H9 (cell line): ENCODE measurements at regions not wholly inside any gene's neighbourhood (a gene's known extent, or its start where the extent isn't known, plus 50 kb on each side); places are given as distances from the start of the nearest gene placed in this dataset.

Experiments used
- DNase-seq: peaks from one replicate; pipeline ENCODE4 v3.0.0-alpha.2; 2017
- H2AFZ ChIP-seq: one replicate; pipeline ENCODE4 v1.6.1; 2013; ENCODE audit warnings: mild to moderate bottlenecking, low read length, control low read depth, moderate library complexity
- H2AK5ac ChIP-seq: 2 replicates; pipeline ENCODE4 v1.6.1; 2013; ENCODE audit warnings: low read length, control low read depth, mixed read lengths; ENCODE audit not compliant: insufficient read length
- H2BK120ac ChIP-seq: one replicate; pipeline ENCODE4 v1.6.1; 2013; ENCODE audit warnings: low read depth, mild to moderate bottlenecking, low read length, control low read depth, inconsistent platforms; ENCODE audit not compliant: poor library complexity, severe bottlenecking
- H2BK12ac ChIP-seq: 2 replicates; pipeline ENCODE4 v1.6.1; 2013; ENCODE audit warnings: low read length, control low read depth, mixed read lengths, low read depth; ENCODE audit not compliant: insufficient read length
- H2BK15ac ChIP-seq: 2 replicates; pipeline ENCODE4 v1.6.1; 2013; ENCODE audit warnings: low read depth, low read length, control low read depth
- H2BK20ac ChIP-seq: one replicate; pipeline ENCODE4 v1.6.1; 2013; ENCODE audit warnings: low read depth, mild to moderate bottlenecking, low read length, control low read depth, inconsistent platforms; ENCODE audit not compliant: poor library complexity, severe bottlenecking
- H2BK5ac ChIP-seq: 2 replicates; pipeline ENCODE4 v1.6.1; 2013; ENCODE audit warnings: low read length, control low read depth, mixed read lengths; ENCODE audit not compliant: insufficient read length
- H3K14ac ChIP-seq: 2 replicates; pipeline ENCODE4 v1.6.1; 2013; ENCODE audit warnings: low read length, control low read depth; ENCODE audit not compliant: insufficient read depth
- H3K18ac ChIP-seq: 2 replicates; pipeline ENCODE4 v1.6.1; 2013; ENCODE audit warnings: low read depth, mild to moderate bottlenecking, mixed read lengths, low read length, control low read depth; ENCODE audit not compliant: insufficient read length
- H3K23ac ChIP-seq: 2 replicates; pipeline ENCODE4 v1.6.1; 2013; ENCODE audit warnings: low read length, control low read depth, mixed read lengths, low read depth; ENCODE audit not compliant: insufficient read length
- H3K23me2 ChIP-seq: 2 replicates; pipeline ENCODE4 v1.6.1; 2013; ENCODE audit warnings: low read depth, mild to moderate bottlenecking, mixed read lengths, low read length, control low read depth; ENCODE audit not compliant: insufficient read length, poor library complexity, severe bottlenecking
- H3K27ac ChIP-seq: 2 replicates; pipeline ENCODE4 v1.5.1; 2013; ENCODE audit warnings: low read length, control low read depth, mixed read lengths, low read depth; ENCODE audit not compliant: insufficient read length
- H3K27me3 ChIP-seq: 2 replicates; pipeline ENCODE4 v1.6.1; 2013; ENCODE audit warnings: low read length, control low read depth, inconsistent platforms; ENCODE audit not compliant: insufficient read depth
- H3K4ac ChIP-seq: 2 replicates; pipeline ENCODE4 v1.6.1; 2013; ENCODE audit warnings: low read depth, mild to moderate bottlenecking, control low read depth, inconsistent platforms, low read length, moderate library complexity
- H3K4me1 ChIP-seq: 2 replicates; pipeline ENCODE4 v1.6.1; 2013; ENCODE audit warnings: low read length, control low read depth, inconsistent platforms; ENCODE audit not compliant: insufficient read depth
- H3K4me2 ChIP-seq: 2 replicates; pipeline ENCODE4 v1.6.1; 2013; ENCODE audit warnings: low read length, control low read depth, mixed read lengths; ENCODE audit not compliant: insufficient read length, insufficient read depth
- H3K56ac ChIP-seq: 2 replicates; pipeline ENCODE4 v1.6.1; 2013; ENCODE audit warnings: low read depth, mild to moderate bottlenecking, mixed read lengths, low read length, control low read depth; ENCODE audit not compliant: insufficient read length
- H3K79me1 ChIP-seq: 2 replicates; pipeline ENCODE4 v1.6.1; 2013; ENCODE audit warnings: low read depth, mild to moderate bottlenecking, moderate library complexity, low read length, control low read depth, inconsistent platforms; ENCODE audit not compliant: insufficient read depth, poor library complexity, severe bottlenecking
- H3K79me2 ChIP-seq: 2 replicates; pipeline ENCODE4 v1.6.1; 2013; ENCODE audit warnings: low read length, control low read depth, inconsistent platforms; ENCODE audit not compliant: insufficient read depth
- H3K9ac ChIP-seq: 2 replicates; pipeline ENCODE4 v1.6.1; 2013; ENCODE audit warnings: low read length, control low read depth, mixed read lengths; ENCODE audit not compliant: insufficient read length; ENCODE audit errors: extremely low read depth
- H3K9me3 ChIP-seq: one replicate; pipeline ENCODE4 v1.6.1; 2013; ENCODE audit warnings: low read depth, low read length, inconsistent platforms; ENCODE audit not compliant: control insufficient read depth
- H3T11ph ChIP-seq: one replicate; pipeline ENCODE4 v1.6.1; 2013; ENCODE audit warnings: mild to moderate bottlenecking, low read length, control low read depth, inconsistent platforms
- H4K20me1 ChIP-seq: one replicate; pipeline ENCODE4 v1.6.1; 2013; ENCODE audit not compliant: control insufficient read depth, insufficient read length, insufficient read depth
- H4K5ac ChIP-seq: 2 replicates; pipeline ENCODE4 v1.6.1; 2013; ENCODE audit warnings: low read depth, mild to moderate bottlenecking, mixed read lengths, low read length, control low read depth; ENCODE audit not compliant: insufficient read length
- H4K8ac ChIP-seq: replicated peaks from 2 replicates; pipeline ENCODE4 v1.6.1; 2013; ENCODE audit warnings: low read length, control low read depth, mixed read lengths, low read depth; ENCODE audit not compliant: insufficient read length
- H4K91ac ChIP-seq: 2 replicates; pipeline ENCODE4 v1.6.1; 2013; ENCODE audit warnings: low read depth, mild to moderate bottlenecking, moderate library complexity, mixed read lengths, low read length, control low read depth; ENCODE audit not compliant: insufficient read length
- H3K27ac Mint-ChIP-seq, 3 experiments: 2 replicates in 2 of 3; 3 replicates in 1 of 3; pipeline ENCODE4 v1.8.0; 2020 to 2021; ENCODE audit warnings: mixed read lengths in 3 of 3, mild to moderate bottlenecking in 1 of 3, moderate library complexity in 1 of 3
- H3K27me3 Mint-ChIP-seq: 2 replicates; pipeline ENCODE4 v1.8.0; 2021; ENCODE audit warnings: low read depth, mild to moderate bottlenecking, moderate library complexity, mixed read lengths
- H3K36me3 Mint-ChIP-seq, 3 experiments: 2 replicates in 2 of 3; 3 replicates in 1 of 3; pipeline ENCODE4 v1.8.0; 2020 to 2021; ENCODE audit warnings: low read depth in 3 of 3, mixed read lengths in 3 of 3; ENCODE audit not compliant: insufficient read depth in 1 of 3
- H3K4me1 Mint-ChIP-seq, 2 experiments: 2 replicates each; pipeline ENCODE4 v1.8.0; 2020; ENCODE audit warnings: mixed read lengths in 2 of 2
- H3K4me3 Mint-ChIP-seq, 2 experiments: 2 replicates in 1 of 2; 3 replicates in 1 of 2; pipeline ENCODE4 v1.8.0; 2020 to 2021; ENCODE audit warnings: mild to moderate bottlenecking in 2 of 2, mixed read lengths in 2 of 2, moderate library complexity in 1 of 2
- H3K9me3 Mint-ChIP-seq, 2 experiments: 2 replicates in 1 of 2; 3 replicates in 1 of 2; pipeline ENCODE4 v1.8.0; 2020; ENCODE audit warnings: mild to moderate bottlenecking in 2 of 2, mixed read lengths in 2 of 2, moderate library complexity in 1 of 2
- whole genome bisulfite sequencing: extraction: QIAGEN DNeasy Blood & Tissue Kit; methylation state at CpG from one replicate; pipeline ENCODE4 v1.1.7; 2013; ENCODE audit warnings: missing lambda C conversion rate, low lambda C conversion rate, mixed read lengths; ENCODE audit not compliant: insufficient read length; ENCODE audit errors: extremely low coverage; 5-methylcytosine and 5-hydroxymethylcytosine counted together
- TF ChIP-seq, protein P1 (sequence below): fragments of 200-600 bp; sonication (generic); conservative IDR thresholded peaks from 3 replicates; pipeline ENCODE4 v1.8.0; 2021; ENCODE audit warnings: antibody characterized with exemption, mild to moderate bottlenecking

DNA sequence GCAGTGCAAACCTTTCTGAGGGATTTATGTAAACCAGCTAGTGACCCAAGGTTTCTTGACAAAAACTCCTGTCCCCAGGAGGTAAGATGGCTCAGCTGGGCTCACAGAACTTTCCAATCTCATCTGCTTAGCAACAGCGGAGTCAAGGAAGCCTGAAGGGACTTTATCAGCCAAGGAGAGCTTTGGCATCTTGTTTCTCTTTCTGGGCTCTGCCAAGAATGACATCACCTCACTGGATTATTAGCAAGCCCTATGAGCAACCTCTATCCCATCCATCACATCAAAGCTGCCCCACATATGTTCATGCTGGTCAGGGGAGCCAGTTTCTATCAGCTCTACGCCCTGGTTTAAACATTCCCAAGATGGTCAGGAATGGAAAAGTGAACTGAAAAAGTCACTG lies 461.3 kb downstream of the ENC1 start:
- Histone ChIP-seq H4K20me1 (no peaks in the 10 kb centered on the region), H3K79me2 (no peaks in the 10 kb centered on the region), H2BK5ac (no peak overlapping the region), H2AFZ (no peak overlapping the region), H3K79me1 (no peaks in the 10 kb centered on the region), H2BK20ac (no peak overlapping the region), H3K27ac (no peak overlapping the region), H3K9me3 (no peaks in the 10 kb centered on the region), H2AK5ac (no peak overlapping the region), H2BK15ac (no peak overlapping the region), H3K4me1 (no peaks in the 10 kb centered on the region), H3K23ac (no peak overlapping the region), H3K4ac (no peak overlapping the region), H3K23me2 (no peaks in the 10 kb centered on the region), H4K5ac (no peak overlapping the region), H4K91ac (no peak overlapping the region), H2BK12ac (no peak overlapping the region), H3K18ac (no peak overlapping the region), H3K4me2 (no peak overlapping the region), H3K56ac (no peak overlapping the region), H3K14ac (no peak overlapping the region), H3K9ac (no peak overlapping the region), H4K8ac (no peak overlapping the region), H2BK120ac (no peak overlapping the region), H3K27me3 (no peaks in the 10 kb centered on the region), H3T11ph (no peak overlapping the region)
- Mint-ChIP-seq H3K9me3 (no peaks in the 10 kb centered on the region), H3K36me3 (no peaks in the 10 kb centered on the region), H3K4me3 (no peak overlapping the region), H3K4me1 (no peaks in the 10 kb centered on the region), H3K27me3 (no peaks in the 10 kb centered on the region; the same call in 1 of the 2 replicates), H3K27ac (no peak overlapping the region)
- no peak for DNase-seq
- WGBS, result no CpG with 5 or more reads among the region's 2 CpGs
- TF ChIP-seq, protein P1, sequence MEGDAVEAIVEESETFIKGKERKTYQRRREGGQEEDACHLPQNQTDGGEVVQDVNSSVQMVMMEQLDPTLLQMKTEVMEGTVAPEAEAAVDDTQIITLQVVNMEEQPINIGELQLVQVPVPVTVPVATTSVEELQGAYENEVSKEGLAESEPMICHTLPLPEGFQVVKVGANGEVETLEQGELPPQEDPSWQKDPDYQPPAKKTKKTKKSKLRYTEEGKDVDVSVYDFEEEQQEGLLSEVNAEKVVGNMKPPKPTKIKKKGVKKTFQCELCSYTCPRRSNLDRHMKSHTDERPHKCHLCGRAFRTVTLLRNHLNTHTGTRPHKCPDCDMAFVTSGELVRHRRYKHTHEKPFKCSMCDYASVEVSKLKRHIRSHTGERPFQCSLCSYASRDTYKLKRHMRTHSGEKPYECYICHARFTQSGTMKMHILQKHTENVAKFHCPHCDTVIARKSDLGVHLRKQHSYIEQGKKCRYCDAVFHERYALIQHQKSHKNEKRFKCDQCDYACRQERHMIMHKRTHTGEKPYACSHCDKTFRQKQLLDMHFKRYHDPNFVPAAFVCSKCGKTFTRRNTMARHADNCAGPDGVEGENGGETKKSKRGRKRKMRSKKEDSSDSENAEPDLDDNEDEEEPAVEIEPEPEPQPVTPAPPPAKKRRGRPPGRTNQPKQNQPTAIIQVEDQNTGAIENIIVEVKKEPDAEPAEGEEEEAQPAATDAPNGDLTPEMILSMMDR, result no peak
